ENCODE measurements at regions not wholly inside any gene's neighbourhood (a gene's known extent, or its start where the extent isn't known, plus 50 kb on each side); places are given as distances from the start of the nearest gene placed in this dataset.

GRCh38 chr21:28636752-28637691 is 355.7 kb downstream of the LTN1 start:
- TF ChIP-seq EZH2phosphoT487 (conservative IDR thresholded peaks at IDR 0.05; ENCODE audit: low read length) (no peak), CTCF (IDR thresholded peaks at IDR 0.05; ENCODE audit: insufficient read depth, low read length, poor library complexity, severe bottlenecking) (no peak)
- Histone ChIP-seq H3F3A (ENCODE audit: insufficient read depth) (no peaks in the 10 kb centered on the region), H2AFZ (ENCODE audit: low read depth, low read length, severe bottlenecking) (no peak overlapping the region), H3K4me2 (ENCODE audit: low read depth, low read length, poor library complexity, severe bottlenecking) (no peak overlapping the region), H3K9me3 (ENCODE audit: insufficient read depth, low read length) (no peaks in the 10 kb centered on the region), H3K9me2 (replicated peaks; ENCODE audit: insufficient read depth, low read length) (no peaks in the 10 kb centered on the region), H4K20me1 (ENCODE audit: low read depth, low read length) (no peaks in the 10 kb centered on the region), H3K79me2 (ENCODE audit: insufficient read depth, low read length) (no peaks in the 10 kb centered on the region), H3K4me3 (ENCODE audit: insufficient read depth, low read length, poor library complexity, severe bottlenecking) (no peak overlapping the region), H3K36me3 (ENCODE audit: low read length) (no peaks in the 10 kb centered on the region), H3K27ac (ENCODE audit: low read depth, low read length) (no peak overlapping the region), H3K9ac (ENCODE audit: low read length) (no peak overlapping the region), H3K27me3 (ENCODE audit: low read length) (no peaks in the 10 kb centered on the region)

GRCh38 chr21:28635541-28635940 is 357.1 kb downstream of the LTN1 start:
- TF ChIP-seq EZH2phosphoT487 (conservative IDR thresholded peaks at IDR 0.05; ENCODE audit: low read length) (no peak), CTCF (IDR thresholded peaks at IDR 0.05; ENCODE audit: insufficient read depth, low read length, poor library complexity, severe bottlenecking) (no peak)
- Histone ChIP-seq H3K27me3 (ENCODE audit: low read length) (no peaks in the 10 kb centered on the region), H3K4me2 (ENCODE audit: low read depth, low read length, poor library complexity, severe bottlenecking) (no peak overlapping the region), H3K9me2 (replicated peaks; ENCODE audit: insufficient read depth, low read length) (no peaks in the 10 kb centered on the region), H3K9ac (ENCODE audit: low read length) (no peak overlapping the region), H3K36me3 (ENCODE audit: low read length) (no peaks in the 10 kb centered on the region), H4K20me1 (ENCODE audit: low read depth, low read length) (no peaks in the 10 kb centered on the region), H3K27ac (ENCODE audit: low read depth, low read length) (no peak overlapping the region), H3K9me3 (ENCODE audit: insufficient read depth, low read length) (no peaks in the 10 kb centered on the region), H3K4me3 (ENCODE audit: insufficient read depth, low read length, poor library complexity, severe bottlenecking) (no peak overlapping the region), H3F3A (ENCODE audit: insufficient read depth) (no peaks in the 10 kb centered on the region), H3K79me2 (ENCODE audit: insufficient read depth, low read length) (no peaks in the 10 kb centered on the region), H2AFZ (ENCODE audit: low read depth, low read length, severe bottlenecking) (no peak overlapping the region)

- H3K4me2 ChIP-seq (ENCODE audit: low read depth, low read length, poor library complexity, severe bottlenecking): no peak overlapping the region
- no peaks in the 10 kb centered on the region for H3K9me3 ChIP-seq (ENCODE audit: insufficient read depth, low read length)
- TF ChIP-seq CTCF (IDR thresholded peaks at IDR 0.05; ENCODE audit: insufficient read depth, low read length, poor library complexity, severe bottlenecking): no peak
- no peak for TF ChIP-seq EZH2phosphoT487 (conservative IDR thresholded peaks at IDR 0.05; ENCODE audit: low read length)
- no peak overlapping the region for H3K9ac ChIP-seq (ENCODE audit: low read length)
- no peaks in the 10 kb centered on the region for H3K79me2 ChIP-seq (ENCODE audit: insufficient read depth, low read length)
- no peaks in the 10 kb centered on the region for H4K20me1 ChIP-seq (ENCODE audit: low read depth, low read length)
- no peaks in the 10 kb centered on the region for H3K27me3 ChIP-seq (ENCODE audit: low read length)
- H3K36me3 ChIP-seq (ENCODE audit: low read length): no peaks in the 10 kb centered on the region
- no peak overlapping the region for H3K4me3 ChIP-seq (ENCODE audit: insufficient read depth, low read length, poor library complexity, severe bottlenecking)
- no peaks in the 10 kb centered on the region for H3F3A ChIP-seq (ENCODE audit: insufficient read depth)
- H3K27ac ChIP-seq (ENCODE audit: low read depth, low read length): no peak overlapping the region
- no peak overlapping the region for H2AFZ ChIP-seq (ENCODE audit: low read depth, low read length, severe bottlenecking)
- H3K9me2 ChIP-seq (replicated peaks; ENCODE audit: insufficient read depth, low read length): no peaks in the 10 kb centered on the region
These were observed 358.7 kb downstream of the LTN1 start for GRCh38 chr21:28633839-28634555.
